A673 (cell line): ENCODE measurements at regions not wholly inside any gene's neighbourhood (a gene's known extent, or its start where the extent isn't known, plus 50 kb on each side); places are given as distances from the start of the nearest gene placed in this dataset.

Experiments
- EZH2 ChIP-seq: fragments of 200-600 bp; sonication (generic); IDR thresholded peaks from 2 replicates; pipeline ENCODE4 v1.6.1; 2017; ENCODE audit warnings: borderline replicate concordance, low read depth, mild to moderate bottlenecking, mixed read lengths, antibody characterized with exemption, low read length; ENCODE audit not compliant: poor library complexity, severe bottlenecking
- TF ChIP-seq, protein P1 (sequence below): fragments of 300-800, 200-600 bp; sonication (generic); conservative IDR thresholded peaks from 2 replicates; pipeline ENCODE4 v1.5.1; 2017; ENCODE audit warnings: low read depth, mild to moderate bottlenecking, antibody characterized with exemption, low read length, moderate library complexity, mixed read lengths

DNA sequence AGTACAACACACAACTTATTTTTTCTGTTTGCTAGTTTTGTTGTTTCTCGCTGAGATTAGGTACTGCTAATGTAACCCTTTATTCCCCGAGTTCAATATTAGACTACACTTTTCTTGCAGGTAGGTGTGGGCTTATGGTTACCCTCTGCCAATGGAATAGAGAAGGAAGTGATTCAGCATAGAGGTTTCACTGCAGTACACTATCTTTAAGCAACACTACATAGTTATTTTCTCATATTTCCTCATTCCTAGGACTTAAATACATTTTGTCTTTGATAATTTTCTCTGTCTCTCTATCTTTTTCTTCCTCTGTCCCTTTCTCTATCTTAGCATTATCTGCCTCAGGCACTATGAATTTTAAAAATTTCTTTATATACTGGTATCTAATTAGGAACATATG lies 791.0 kb downstream of the FAM181B start:
- TF ChIP-seq, protein P1, sequence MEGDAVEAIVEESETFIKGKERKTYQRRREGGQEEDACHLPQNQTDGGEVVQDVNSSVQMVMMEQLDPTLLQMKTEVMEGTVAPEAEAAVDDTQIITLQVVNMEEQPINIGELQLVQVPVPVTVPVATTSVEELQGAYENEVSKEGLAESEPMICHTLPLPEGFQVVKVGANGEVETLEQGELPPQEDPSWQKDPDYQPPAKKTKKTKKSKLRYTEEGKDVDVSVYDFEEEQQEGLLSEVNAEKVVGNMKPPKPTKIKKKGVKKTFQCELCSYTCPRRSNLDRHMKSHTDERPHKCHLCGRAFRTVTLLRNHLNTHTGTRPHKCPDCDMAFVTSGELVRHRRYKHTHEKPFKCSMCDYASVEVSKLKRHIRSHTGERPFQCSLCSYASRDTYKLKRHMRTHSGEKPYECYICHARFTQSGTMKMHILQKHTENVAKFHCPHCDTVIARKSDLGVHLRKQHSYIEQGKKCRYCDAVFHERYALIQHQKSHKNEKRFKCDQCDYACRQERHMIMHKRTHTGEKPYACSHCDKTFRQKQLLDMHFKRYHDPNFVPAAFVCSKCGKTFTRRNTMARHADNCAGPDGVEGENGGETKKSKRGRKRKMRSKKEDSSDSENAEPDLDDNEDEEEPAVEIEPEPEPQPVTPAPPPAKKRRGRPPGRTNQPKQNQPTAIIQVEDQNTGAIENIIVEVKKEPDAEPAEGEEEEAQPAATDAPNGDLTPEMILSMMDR = no peak
- no peak for TF ChIP-seq EZH2
